Stomach (tissue), 8 donors: ENCODE measurements at regions not wholly inside any gene's neighbourhood (a gene's known extent, or its start where the extent isn't known, plus 50 kb on each side); places are given as distances from the start of the nearest gene placed in this dataset.

ENCODE experiments used
- DNase-seq, 2 donors: peaks; one replicate each; pipeline versions ENCODE4 v3.0.0 to v3.0.0-alpha.2; 2013 to 2019
- H3K27ac ChIP-seq, 5 donors: fragments of 200-600 bp in 4 of 5; sonication (generic) in 4 of 5; one replicate each; pipeline ENCODE4 v1.5.1; 2013 to 2019; ENCODE audit warnings: mild to moderate bottlenecking in 1 of 5, moderate library complexity in 1 of 5
- H3K27me3 ChIP-seq, 3 donors: fragments of 200-600 bp; sonication (generic); one replicate each; pipeline ENCODE4 v1.5.1; 2017 to 2019; ENCODE audit warnings: mixed run types in 1 of 3
- H3K36me3 ChIP-seq, 4 donors: fragments of 200-600 bp; sonication (generic); 1 replicate in 3 of 4; 2 replicates in 1 of 4; pipeline ENCODE4 v1.5.1; 2016 to 2019
- H3K4me1 ChIP-seq, 4 donors: fragments of 200-600 bp; sonication (generic); one replicate each; pipeline ENCODE4 v1.5.1; 2016 to 2019
- H3K4me3 ChIP-seq, 4 donors: fragments of 200-600 bp; sonication (generic) in 3 of 4; one replicate each; pipeline ENCODE4 v1.5.1; 2016 to 2019; ENCODE audit warnings: mild to moderate bottlenecking in 1 of 4
- H3K9me3 ChIP-seq, 4 donors: fragments of 200-600 bp; sonication (generic); one replicate each; pipeline ENCODE4 v1.5.1; 2016 to 2019
- CTCF ChIP-seq, 7 experiments: fragments of 450-650 bp in 4 of 7; fragments of 200-600 bp in 3 of 7; sonication (generic) in 3 of 7; IDR thresholded peaks; one replicate each; pipeline ENCODE4 v1.5.1; 2016 to 2019; ENCODE audit warnings: antibody characterized with exemption in 7 of 7, control low read depth in 2 of 7, mild to moderate bottlenecking in 1 of 7
- EP300 ChIP-seq: sonication (generic); formaldehyde crosslinking; IDR thresholded peaks from one replicate; pipeline ENCODE4 v1.6.1; 2017; ENCODE audit warnings: antibody characterized with exemption
- POLR2A ChIP-seq, 4 donors: fragments of 450-650 bp; IDR thresholded peaks; one replicate each; pipeline ENCODE4 v1.6.1; 2016; ENCODE audit warnings: antibody characterized with exemption in 4 of 4, control low read depth in 2 of 4, mild to moderate bottlenecking in 1 of 4, moderate library complexity in 1 of 4
- POLR2AphosphoS5 ChIP-seq, 3 donors: sonication (generic); formaldehyde crosslinking; IDR thresholded peaks; one replicate each; pipeline ENCODE4 v1.6.1; 2016; ENCODE audit warnings: antibody characterized with exemption in 3 of 3
- WGBS, 5 donors: extraction: QIAGEN DNeasy Blood & Tissue Kit in 3 of 5; methylation state at CpG; one replicate each; pipeline versions ENCODE4 v1.1.5 to v1.1.7; 2013 to 2018; 5-methylcytosine and 5-hydroxymethylcytosine counted together
- intact Hi-C: fragments of 100-400 bp; cut with DNase I; formaldehyde crosslinking; loops from one replicate; pipeline ENCODE4 v1.15.1; 2023; ENCODE audit warnings: low total_unique reads
- donor health status: healthy with polysubstance abuse.
- donor health status: Bipolar disorder and iron deficiency.
- donor health status: healthy.

GRCh38 chr2:136225950-136226835, 108.2 kb upstream of the CXCR4 start:
- intact Hi-C loops, result no loop called here
- TF ChIP-seq POLR2A (IDR thresholded peaks at IDR 0.05), result no peak
- peak in 1 of 3 donors; percentile 25 for TF ChIP-seq POLR2AphosphoS5 (IDR thresholded peaks at IDR 0.05)
- no peak for TF ChIP-seq CTCF (IDR thresholded peaks at IDR 0.05)
- no peak for TF ChIP-seq EP300
- peaks cover 0 to 7% (median 3%) of the 10 kb centered on the region in 4 donors for H3K4me1 ChIP-seq
- no peaks in the 10 kb centered on the region for H3K36me3 ChIP-seq
- no peak for DNase-seq
- H3K9me3 ChIP-seq, result no peaks in the 10 kb centered on the region
- peak overlapping the region in 1 of 5 donors; percentile 6 for H3K27ac ChIP-seq
- WGBS, 5 donors, result 39 to 57% (median 45%) methylated on average over 7 of the region's 7 CpGs
- no peak overlapping the region for H3K4me3 ChIP-seq
- H3K27me3 ChIP-seq, result no peaks in the 10 kb centered on the region

- H3K4me3 ChIP-seq, result no peak overlapping the region
- no peak for TF ChIP-seq POLR2A (IDR thresholded peaks at IDR 0.05)
- no peak for TF ChIP-seq POLR2AphosphoS5 (IDR thresholded peaks at IDR 0.05)
- TF ChIP-seq CTCF (IDR thresholded peaks at IDR 0.05), result no peak
- TF ChIP-seq EP300, result no peak
- H3K9me3 ChIP-seq, result no peaks in the 10 kb centered on the region
- no peak for DNase-seq
- peaks cover 0 to 7% (median 3%) of the 10 kb centered on the region in 4 donors for H3K4me1 ChIP-seq
- 83 to 93% (median 90%) methylated on average over 7 of the region's 7 CpGs for WGBS, 5 donors
- no peak overlapping the region for H3K27ac ChIP-seq
- H3K27me3 ChIP-seq, result no peaks in the 10 kb centered on the region
- intact Hi-C loops, result no loop called here
- no peaks in the 10 kb centered on the region for H3K36me3 ChIP-seq
These were observed 105.3 kb upstream of the CXCR4 start for GRCh38 chr2:136223274-136223673.

- DNase-seq, result no peak
- Histone ChIP-seq H3K36me3 (no peaks in the 10 kb centered on the region), H3K27me3 (no peaks in the 10 kb centered on the region), H3K9me3 (no peaks in the 10 kb centered on the region), H3K27ac (no peak overlapping the region), H3K4me1 (peaks cover 0 to 7% (median 3%) of the 10 kb centered on the region in 4 donors), H3K4me3 (no peak overlapping the region)
- no peak for TF ChIP-seq CTCF (IDR thresholded peaks at IDR 0.05)
- no peak for TF ChIP-seq EP300
- TF ChIP-seq POLR2AphosphoS5 (IDR thresholded peaks at IDR 0.05), result no peak
- 72 to 75% (median 72%) methylated on average over 5 of the region's 5 CpGs for WGBS, 5 donors
- intact Hi-C loops, result no loop called here
These were observed 104.9 kb upstream of the CXCR4 start for GRCh38 chr2:136222862-136223261.

GRCh38 chr2:136221026-136221425, 103.1 kb upstream of the CXCR4 start:
- DNase-seq, result no peak
- no peaks in the 10 kb centered on the region for H3K9me3 ChIP-seq
- no peaks in the 10 kb centered on the region for H3K27me3 ChIP-seq
- TF ChIP-seq CTCF (IDR thresholded peaks at IDR 0.05), result no peak
- TF ChIP-seq POLR2AphosphoS5 (IDR thresholded peaks at IDR 0.05), result no peak
- TF ChIP-seq POLR2A (IDR thresholded peaks at IDR 0.05), result no peak
- no peak for TF ChIP-seq EP300
- intact Hi-C loops, result no loop called here
- H3K4me3 ChIP-seq, result no peak overlapping the region
- 67 to 92% (median 77%) methylated on average over 3 of the region's 3 CpGs for WGBS, 5 donors
- H3K36me3 ChIP-seq, result no peaks in the 10 kb centered on the region
- H3K27ac ChIP-seq, result no peak overlapping the region
- H3K4me1 ChIP-seq, result peaks cover 0 to 4% (median 1%) of the 10 kb centered on the region in 4 donors
